ENCODE measurements at regions not wholly inside any gene's neighbourhood (a gene's known extent, or its start where the extent isn't known, plus 50 kb on each side); places are given as distances from the start of the nearest gene placed in this dataset.
"Not testable (repeated sequence)": the region's sequence is repeated elsewhere in the genome, so short reads cannot be mapped to it uniquely, and the experiment has no call there.

DNA sequence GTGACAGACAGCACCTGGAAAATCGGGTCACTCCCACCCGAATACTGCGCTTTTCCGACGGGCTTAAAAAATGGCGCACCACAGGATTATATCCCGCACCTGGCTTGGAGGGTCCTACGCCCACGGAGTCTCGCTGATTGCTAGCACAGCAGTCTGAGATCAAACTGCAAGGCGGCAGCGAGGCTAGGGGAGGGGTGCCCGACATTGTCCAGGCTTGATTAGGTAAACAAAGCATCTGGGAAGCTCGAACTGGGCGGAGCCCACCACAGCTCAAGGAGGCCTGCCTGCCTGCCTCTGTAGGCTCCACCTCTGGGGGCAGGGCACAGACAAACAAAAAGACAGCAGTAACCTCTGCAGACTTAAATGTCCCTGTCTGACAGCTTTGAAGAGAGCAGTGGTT is 1370.0 kb downstream of the SUCLG1 start:
- TF ChIP-seq, protein P1, sequence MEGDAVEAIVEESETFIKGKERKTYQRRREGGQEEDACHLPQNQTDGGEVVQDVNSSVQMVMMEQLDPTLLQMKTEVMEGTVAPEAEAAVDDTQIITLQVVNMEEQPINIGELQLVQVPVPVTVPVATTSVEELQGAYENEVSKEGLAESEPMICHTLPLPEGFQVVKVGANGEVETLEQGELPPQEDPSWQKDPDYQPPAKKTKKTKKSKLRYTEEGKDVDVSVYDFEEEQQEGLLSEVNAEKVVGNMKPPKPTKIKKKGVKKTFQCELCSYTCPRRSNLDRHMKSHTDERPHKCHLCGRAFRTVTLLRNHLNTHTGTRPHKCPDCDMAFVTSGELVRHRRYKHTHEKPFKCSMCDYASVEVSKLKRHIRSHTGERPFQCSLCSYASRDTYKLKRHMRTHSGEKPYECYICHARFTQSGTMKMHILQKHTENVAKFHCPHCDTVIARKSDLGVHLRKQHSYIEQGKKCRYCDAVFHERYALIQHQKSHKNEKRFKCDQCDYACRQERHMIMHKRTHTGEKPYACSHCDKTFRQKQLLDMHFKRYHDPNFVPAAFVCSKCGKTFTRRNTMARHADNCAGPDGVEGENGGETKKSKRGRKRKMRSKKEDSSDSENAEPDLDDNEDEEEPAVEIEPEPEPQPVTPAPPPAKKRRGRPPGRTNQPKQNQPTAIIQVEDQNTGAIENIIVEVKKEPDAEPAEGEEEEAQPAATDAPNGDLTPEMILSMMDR (IDR thresholded peaks at IDR 0.05; ENCODE audit: low read depth, low read length, poor library complexity, severe bottlenecking), result not testable (repeated sequence)
- not testable (repeated sequence) for TF ChIP-seq EZH2phosphoT487 (IDR thresholded peaks at IDR 0.05; ENCODE audit: borderline replicate concordance, low read length)

Measured in DOHH2 (cell line).